Stimulated activated naive CD8-positive, alpha-beta T cell treated with anti-CD3 and anti-CD28 coated beads, Interleukin-15, Interleukin-2, amounts not matched to agents 100 U/mL and 50 U/mL, for 24 hours (primary cell): ENCODE measurements at regions not wholly inside any gene's neighbourhood (a gene's known extent, or its start where the extent isn't known, plus 50 kb on each side); places are given as distances from the start of the nearest gene placed in this dataset.
"Not testable (repeated sequence)": the region's sequence is repeated elsewhere in the genome, so short reads cannot be mapped to it uniquely, and the experiment has no call there.

ENCODE experiments used
- ATAC-seq: fragments of 150-1000 bp; cut with Tn5 transposase; one replicate; pipeline ENCODE4 v1.10.0; 2021
- DNase-seq: peaks from one replicate; pipeline ENCODE4 v3.0.0; 2021

GRCh38 chr4:179278647-179279046 is 1836.4 kb upstream of the AGA start:
- ATAC-seq (no peak), DNase-seq (no peak)

GRCh38 chr4:179285696-179286095 is 1843.5 kb upstream of the AGA start:
- DNase-seq, result no peak
- no peak for ATAC-seq

GRCh38 chr4:179291657-179292056 is 1849.4 kb upstream of the AGA start:
- DNase-seq (no peak), ATAC-seq (no peak)

- DNase-seq (no peak), ATAC-seq (no peak)
These were observed 1850.2 kb upstream of the AGA start for GRCh38 chr4:179292468-179292867.

- ATAC-seq (no peak), DNase-seq (peak; percentile 29)
These were observed 1865.3 kb upstream of the AGA start for GRCh38 chr4:179307297-179308136.

- DNase-seq (no peak), ATAC-seq (no peak)
These were observed 1871.6 kb upstream of the AGA start for GRCh38 chr4:179313823-179314222.

GRCh38 chr4:179325181-179325580 is 1882.9 kb upstream of the AGA start:
- ATAC-seq (no peak), DNase-seq (no peak)

- no peak for ATAC-seq
These were observed 1886.4 kb upstream of the AGA start for GRCh38 chr4:179328627-179329026.

GRCh38 chr4:179331362-179331761 is 1889.1 kb upstream of the AGA start:
- ATAC-seq, result no peak
- DNase-seq, result no peak

More at GRCh38 chr4:179328627-179329026, 1886.4 kb upstream of the AGA start:
- DNase-seq, result no peak

- ATAC-seq, result no peak
- DNase-seq, result no peak
These were observed 1902.6 kb upstream of the AGA start for GRCh38 chr4:179344861-179345260.

- ATAC-seq (no peak), DNase-seq (no peak)
These were observed 1910.0 kb upstream of the AGA start for GRCh38 chr4:179352221-179352620.

- no peak for DNase-seq
- no peak for ATAC-seq
These were observed 1911.5 kb upstream of the AGA start for GRCh38 chr4:179353786-179354185.

GRCh38 chr4:179361978-179362486 is 1919.8 kb upstream of the AGA start:
- ATAC-seq (no peak), DNase-seq (no peak)

- DNase-seq, ATAC-seq: not testable (repeated sequence)
These were observed 1923.7 kb upstream of the AGA start for GRCh38 chr4:179365932-179366331.

- ATAC-seq (no peak), DNase-seq (no peak)
These were observed 1930.0 kb upstream of the AGA start for GRCh38 chr4:179372242-179372641.

- DNase-seq, result no peak
- ATAC-seq, result no peak
These were observed 1930.5 kb upstream of the AGA start for GRCh38 chr4:179372746-179373145.

GRCh38 chr4:179378847-179379246 is 1936.6 kb upstream of the AGA start:
- DNase-seq, result not testable (repeated sequence)

GRCh38 chr4:179392787-179393186 is 1950.5 kb upstream of the AGA start:
- DNase-seq, result no peak
- no peak for ATAC-seq

More at GRCh38 chr4:179378847-179379246, 1936.6 kb upstream of the AGA start:
- ATAC-seq, result not testable (repeated sequence)

GRCh38 chr4:179398414-179398813 is 1956.2 kb upstream of the AGA start:
- no peak for ATAC-seq
- no peak for DNase-seq

GRCh38 chr4:179399054-179399782 is 1957.0 kb upstream of the AGA start:
- ATAC-seq (no peak), DNase-seq (no peak)

- ATAC-seq (no peak), DNase-seq (no peak)
These were observed 1973.0 kb upstream of the AGA start for GRCh38 chr4:179415037-179415846.

- DNase-seq (no peak), ATAC-seq (no peak)
These were observed 1973.6 kb upstream of the AGA start for GRCh38 chr4:179415847-179416223.
